GM10266 (cell line): ENCODE measurements at regions not wholly inside any gene's neighbourhood (a gene's known extent, or its start where the extent isn't known, plus 50 kb on each side); places are given as distances from the start of the nearest gene placed in this dataset.

Experiments
- DNase-seq: peaks from one replicate; pipeline ENCODE4 v3.0.0; 2012; ENCODE audit errors: extremely low spot score
- TF ChIP-seq, protein P1 (sequence below): IDR thresholded peaks from 2 replicates; pipeline ENCODE4 v1.5.1; 2012; ENCODE audit warnings: mild to moderate bottlenecking, low read depth; ENCODE audit not compliant: control insufficient read depth, insufficient read depth; ENCODE audit errors: missing control alignments

DNA sequence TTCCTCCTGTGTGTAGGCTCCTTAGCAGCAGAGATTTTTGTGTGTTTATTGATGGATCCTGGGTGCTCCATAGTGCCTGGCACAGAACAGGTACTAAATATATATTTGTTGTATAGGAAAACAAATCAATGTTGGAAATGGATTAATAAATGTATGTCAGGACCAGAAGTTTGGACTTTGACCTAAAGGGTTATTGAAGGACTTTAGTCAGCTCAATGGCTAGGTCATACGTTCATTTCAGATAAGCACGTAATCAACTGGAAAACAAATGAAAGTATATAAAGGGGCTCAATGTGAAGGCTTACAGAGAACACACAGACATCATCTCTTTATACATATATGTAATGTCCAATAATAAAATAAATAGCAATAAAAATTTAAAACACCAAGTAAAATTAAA lies 56.2 kb upstream of the PALM2AKAP2 start:
- no peak for DNase-seq
- TF ChIP-seq, protein P1, sequence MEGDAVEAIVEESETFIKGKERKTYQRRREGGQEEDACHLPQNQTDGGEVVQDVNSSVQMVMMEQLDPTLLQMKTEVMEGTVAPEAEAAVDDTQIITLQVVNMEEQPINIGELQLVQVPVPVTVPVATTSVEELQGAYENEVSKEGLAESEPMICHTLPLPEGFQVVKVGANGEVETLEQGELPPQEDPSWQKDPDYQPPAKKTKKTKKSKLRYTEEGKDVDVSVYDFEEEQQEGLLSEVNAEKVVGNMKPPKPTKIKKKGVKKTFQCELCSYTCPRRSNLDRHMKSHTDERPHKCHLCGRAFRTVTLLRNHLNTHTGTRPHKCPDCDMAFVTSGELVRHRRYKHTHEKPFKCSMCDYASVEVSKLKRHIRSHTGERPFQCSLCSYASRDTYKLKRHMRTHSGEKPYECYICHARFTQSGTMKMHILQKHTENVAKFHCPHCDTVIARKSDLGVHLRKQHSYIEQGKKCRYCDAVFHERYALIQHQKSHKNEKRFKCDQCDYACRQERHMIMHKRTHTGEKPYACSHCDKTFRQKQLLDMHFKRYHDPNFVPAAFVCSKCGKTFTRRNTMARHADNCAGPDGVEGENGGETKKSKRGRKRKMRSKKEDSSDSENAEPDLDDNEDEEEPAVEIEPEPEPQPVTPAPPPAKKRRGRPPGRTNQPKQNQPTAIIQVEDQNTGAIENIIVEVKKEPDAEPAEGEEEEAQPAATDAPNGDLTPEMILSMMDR, result no peak

- TF ChIP-seq, protein P1, result no peak
- no peak for DNase-seq
These were observed 54.5 kb upstream of the PALM2AKAP2 start for GRCh38 chr9:109725460-109725859.

- no peak for DNase-seq
- TF ChIP-seq, protein P1, result no peak
These were observed 53.9 kb upstream of the PALM2AKAP2 start for GRCh38 chr9:109726119-109726518.

DNA sequence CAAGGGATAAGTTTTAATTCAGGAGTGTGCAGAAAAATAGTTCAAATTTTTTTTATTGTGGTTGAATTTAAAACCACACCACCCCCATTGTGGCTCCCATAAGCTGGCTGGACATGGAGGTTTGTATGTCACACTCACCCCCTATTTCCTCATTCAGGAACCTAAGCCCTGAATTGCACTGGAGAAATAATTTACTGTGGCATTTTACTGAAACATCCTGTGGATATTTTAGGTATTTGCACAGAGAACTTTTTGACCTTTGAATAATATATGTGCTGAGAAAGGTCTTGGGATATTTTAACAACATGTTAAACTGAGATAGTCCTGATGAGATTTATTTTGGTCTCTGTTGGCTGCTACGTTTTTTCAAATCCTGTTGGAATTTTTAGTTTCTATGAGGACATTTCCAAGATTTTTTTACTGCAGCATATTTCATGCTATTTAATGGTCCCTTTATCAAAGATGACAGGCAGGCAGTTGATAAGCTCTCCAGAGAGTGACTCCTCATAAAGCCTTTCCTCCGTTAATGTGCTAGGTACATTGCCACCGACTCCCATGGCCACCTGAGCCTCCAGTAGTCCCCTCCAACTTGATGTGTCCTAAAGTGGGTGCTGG lies 51.2 kb upstream of the PALM2AKAP2 start:
- TF ChIP-seq, protein P1, result no peak
- no peak for DNase-seq

- no peak for DNase-seq
- TF ChIP-seq, protein P1, result no peak
These were observed 50.5 kb upstream of the PALM2AKAP2 start for GRCh38 chr9:109729513-109729912.
